ENCODE measurements at regions not wholly inside any gene's neighbourhood (a gene's known extent, or its start where the extent isn't known, plus 50 kb on each side); places are given as distances from the start of the nearest gene placed in this dataset.
"Not testable (repeated sequence)": the region's sequence is repeated elsewhere in the genome, so short reads cannot be mapped to it uniquely, and the experiment has no call there.

DNA sequence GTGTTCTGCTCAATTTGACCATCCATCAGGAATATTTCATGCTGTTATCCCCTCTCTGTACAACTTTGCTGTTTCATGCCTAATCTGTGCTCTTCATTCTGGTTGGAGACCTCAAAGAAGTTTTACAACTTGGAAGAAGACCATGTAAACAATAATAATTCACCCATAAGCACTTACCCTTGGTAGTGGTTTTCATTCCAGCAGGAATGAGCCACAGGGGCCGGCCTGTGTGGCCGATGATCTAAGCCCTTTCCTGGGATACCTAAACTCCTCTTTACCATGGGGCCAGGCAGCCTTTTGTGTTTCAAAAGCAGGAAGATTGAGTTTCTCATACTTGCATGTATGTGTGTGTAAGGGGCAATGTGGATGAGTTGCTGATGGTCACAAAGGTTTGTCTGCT lies 165.0 kb downstream of the FGF1 start (continued):
- TF ChIP-seq, protein P1, sequence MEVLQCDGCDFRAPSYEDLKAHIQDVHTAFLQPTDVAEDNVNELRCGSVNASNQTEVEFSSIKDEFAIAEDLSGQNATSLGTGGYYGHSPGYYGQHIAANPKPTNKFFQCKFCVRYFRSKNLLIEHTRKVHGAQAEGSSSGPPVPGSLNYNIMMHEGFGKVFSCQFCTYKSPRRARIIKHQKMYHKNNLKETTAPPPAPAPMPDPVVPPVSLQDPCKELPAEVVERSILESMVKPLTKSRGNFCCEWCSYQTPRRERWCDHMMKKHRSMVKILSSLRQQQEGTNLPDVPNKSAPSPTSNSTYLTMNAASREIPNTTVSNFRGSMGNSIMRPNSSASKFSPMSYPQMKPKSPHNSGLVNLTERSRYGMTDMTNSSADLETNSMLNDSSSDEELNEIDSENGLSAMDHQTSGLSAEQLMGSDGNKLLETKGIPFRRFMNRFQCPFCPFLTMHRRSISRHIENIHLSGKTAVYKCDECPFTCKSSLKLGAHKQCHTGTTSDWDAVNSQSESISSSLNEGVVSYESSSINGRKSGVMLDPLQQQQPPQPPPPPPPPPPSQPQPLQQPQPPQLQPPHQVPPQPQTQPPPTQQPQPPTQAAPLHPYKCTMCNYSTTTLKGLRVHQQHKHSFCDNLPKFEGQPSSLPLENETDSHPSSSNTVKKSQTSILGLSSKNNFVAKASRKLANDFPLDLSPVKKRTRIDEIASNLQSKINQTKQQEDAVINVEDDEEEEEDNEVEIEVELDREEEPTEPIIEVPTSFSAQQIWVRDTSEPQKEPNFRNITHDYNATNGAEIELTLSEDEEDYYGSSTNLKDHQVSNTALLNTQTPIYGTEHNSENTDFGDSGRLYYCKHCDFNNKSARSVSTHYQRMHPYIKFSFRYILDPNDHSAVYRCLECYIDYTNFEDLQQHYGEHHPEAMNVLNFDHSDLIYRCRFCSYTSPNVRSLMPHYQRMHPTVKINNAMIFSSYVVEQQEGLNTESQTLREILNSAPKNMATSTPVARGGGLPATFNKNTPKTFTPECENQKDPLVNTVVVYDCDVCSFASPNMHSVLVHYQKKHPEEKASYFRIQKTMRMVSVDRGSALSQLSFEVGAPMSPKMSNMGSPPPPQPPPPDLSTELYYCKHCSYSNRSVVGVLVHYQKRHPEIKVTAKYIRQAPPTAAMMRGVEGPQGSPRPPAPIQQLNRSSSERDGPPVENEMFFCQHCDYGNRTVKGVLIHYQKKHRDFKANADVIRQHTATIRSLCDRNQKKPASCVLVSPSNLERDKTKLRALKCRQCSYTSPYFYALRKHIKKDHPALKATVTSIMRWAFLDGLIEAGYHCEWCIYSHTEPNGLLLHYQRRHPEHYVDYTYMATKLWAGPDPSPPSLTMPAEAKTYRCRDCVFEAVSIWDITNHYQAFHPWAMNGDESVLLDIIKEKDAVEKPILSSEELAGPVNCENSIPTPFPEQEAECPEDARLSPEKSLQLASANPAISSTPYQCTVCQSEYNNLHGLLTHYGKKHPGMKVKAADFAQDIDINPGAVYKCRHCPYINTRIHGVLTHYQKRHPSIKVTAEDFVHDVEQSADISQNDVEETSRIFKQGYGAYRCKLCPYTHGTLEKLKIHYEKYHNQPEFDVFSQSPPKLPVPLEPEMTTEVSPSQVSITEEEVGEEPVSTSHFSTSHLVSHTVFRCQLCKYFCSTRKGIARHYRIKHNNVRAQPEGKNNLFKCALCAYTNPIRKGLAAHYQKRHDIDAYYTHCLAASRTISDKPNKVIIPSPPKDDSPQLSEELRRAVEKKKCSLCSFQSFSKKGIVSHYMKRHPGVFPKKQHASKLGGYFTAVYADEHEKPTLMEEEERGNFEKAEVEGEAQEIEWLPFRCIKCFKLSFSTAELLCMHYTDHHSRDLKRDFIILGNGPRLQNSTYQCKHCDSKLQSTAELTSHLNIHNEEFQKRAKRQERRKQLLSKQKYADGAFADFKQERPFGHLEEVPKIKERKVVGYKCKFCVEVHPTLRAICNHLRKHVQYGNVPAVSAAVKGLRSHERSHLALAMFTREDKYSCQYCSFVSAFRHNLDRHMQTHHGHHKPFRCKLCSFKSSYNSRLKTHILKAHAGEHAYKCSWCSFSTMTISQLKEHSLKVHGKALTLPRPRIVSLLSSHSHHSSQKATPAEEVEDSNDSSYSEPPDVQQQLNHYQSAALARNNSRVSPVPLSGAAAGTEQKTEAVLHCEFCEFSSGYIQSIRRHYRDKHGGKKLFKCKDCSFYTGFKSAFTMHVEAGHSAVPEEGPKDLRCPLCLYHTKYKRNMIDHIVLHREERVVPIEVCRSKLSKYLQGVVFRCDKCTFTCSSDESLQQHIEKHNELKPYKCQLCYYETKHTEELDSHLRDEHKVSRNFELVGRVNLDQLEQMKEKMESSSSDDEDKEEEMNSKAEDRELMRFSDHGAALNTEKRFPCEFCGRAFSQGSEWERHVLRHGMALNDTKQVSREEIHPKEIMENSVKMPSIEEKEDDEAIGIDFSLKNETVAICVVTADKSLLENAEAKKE (CRISPR knock-in tag; IDR thresholded peaks at IDR 0.05), result no peak
- no peak for TF ChIP-seq EZH2phosphoT487 (IDR thresholded peaks at IDR 0.05; ENCODE audit: unreplicated experiment)
- no peak for TF ChIP-seq JUNB (IDR thresholded peaks at IDR 0.05; ENCODE audit: unreplicated experiment)
- TF ChIP-seq NANOG (IDR thresholded peaks at IDR 0.05; ENCODE audit: borderline replicate concordance), result no peak
- TF ChIP-seq, protein P2, sequence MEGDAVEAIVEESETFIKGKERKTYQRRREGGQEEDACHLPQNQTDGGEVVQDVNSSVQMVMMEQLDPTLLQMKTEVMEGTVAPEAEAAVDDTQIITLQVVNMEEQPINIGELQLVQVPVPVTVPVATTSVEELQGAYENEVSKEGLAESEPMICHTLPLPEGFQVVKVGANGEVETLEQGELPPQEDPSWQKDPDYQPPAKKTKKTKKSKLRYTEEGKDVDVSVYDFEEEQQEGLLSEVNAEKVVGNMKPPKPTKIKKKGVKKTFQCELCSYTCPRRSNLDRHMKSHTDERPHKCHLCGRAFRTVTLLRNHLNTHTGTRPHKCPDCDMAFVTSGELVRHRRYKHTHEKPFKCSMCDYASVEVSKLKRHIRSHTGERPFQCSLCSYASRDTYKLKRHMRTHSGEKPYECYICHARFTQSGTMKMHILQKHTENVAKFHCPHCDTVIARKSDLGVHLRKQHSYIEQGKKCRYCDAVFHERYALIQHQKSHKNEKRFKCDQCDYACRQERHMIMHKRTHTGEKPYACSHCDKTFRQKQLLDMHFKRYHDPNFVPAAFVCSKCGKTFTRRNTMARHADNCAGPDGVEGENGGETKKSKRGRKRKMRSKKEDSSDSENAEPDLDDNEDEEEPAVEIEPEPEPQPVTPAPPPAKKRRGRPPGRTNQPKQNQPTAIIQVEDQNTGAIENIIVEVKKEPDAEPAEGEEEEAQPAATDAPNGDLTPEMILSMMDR (conservative IDR thresholded peaks at IDR 0.05; ENCODE audit: low read depth in 2 of 2), result no peak
- TF ChIP-seq ZNF331 (CRISPR knock-in tag; IDR thresholded peaks at IDR 0.05; ENCODE audit: low read depth), result no peak
- TF ChIP-seq, protein P3, sequence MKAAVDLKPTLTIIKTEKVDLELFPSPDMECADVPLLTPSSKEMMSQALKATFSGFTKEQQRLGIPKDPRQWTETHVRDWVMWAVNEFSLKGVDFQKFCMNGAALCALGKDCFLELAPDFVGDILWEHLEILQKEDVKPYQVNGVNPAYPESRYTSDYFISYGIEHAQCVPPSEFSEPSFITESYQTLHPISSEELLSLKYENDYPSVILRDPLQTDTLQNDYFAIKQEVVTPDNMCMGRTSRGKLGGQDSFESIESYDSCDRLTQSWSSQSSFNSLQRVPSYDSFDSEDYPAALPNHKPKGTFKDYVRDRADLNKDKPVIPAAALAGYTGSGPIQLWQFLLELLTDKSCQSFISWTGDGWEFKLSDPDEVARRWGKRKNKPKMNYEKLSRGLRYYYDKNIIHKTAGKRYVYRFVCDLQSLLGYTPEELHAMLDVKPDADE (IDR thresholded peaks at IDR 0.05), result no peak
- TF ChIP-seq POLR2AphosphoS5 (IDR thresholded peaks at IDR 0.05; ENCODE audit: low read depth), result no peak
- no peak for TF ChIP-seq EZH2 (IDR thresholded peaks at IDR 0.05; ENCODE audit: low read depth, unreplicated experiment)

DNA sequence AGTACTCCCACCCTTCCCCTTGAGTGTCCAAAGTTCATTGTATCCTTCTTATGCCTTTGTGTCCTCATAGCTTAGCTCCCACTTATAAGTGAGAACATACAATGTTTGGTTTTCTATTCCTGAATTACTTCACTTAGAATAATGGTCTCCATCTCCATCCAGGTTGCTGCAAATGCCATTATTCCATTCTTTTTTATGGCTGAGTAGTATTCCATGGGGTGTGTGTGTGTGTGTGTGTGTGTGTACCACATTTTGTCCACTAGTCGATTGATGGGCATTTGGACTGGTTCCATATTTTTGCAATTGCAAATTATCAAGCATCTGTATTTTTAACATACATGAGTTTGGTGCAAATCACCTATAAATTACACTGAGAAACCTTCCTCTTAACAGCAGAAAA lies 166.0 kb downstream of the FGF1 start:
- H3K79me2 ChIP-seq (replicated peaks; ENCODE audit: insufficient read depth); H3K4me2 ChIP-seq; H3K27me3 ChIP-seq (ENCODE audit: insufficient read depth); H3K4me3 Mint-ChIP-seq; H2AFZ ChIP-seq; H3K36me3 ChIP-seq (ENCODE audit: insufficient read depth); H4K20me1 ChIP-seq (replicated peaks; ENCODE audit: insufficient read depth); ATAC-seq; H3K4me3 ChIP-seq; H3K27me3 Mint-ChIP-seq (ENCODE audit: insufficient read depth, low read depth, poor library complexity); H3F3A ChIP-seq (replicated peaks; ENCODE audit: low read depth); H3K27ac Mint-ChIP-seq; H3K9me2 ChIP-seq (ENCODE audit: insufficient read depth); H3K27ac ChIP-seq (ENCODE audit: low read depth); DNase-seq (ENCODE audit: low spot score): not testable (repeated sequence)
- Mint-ChIP-seq H3K36me3 (ENCODE audit: low read depth) (peaks cover 19% of the 10 kb centered on the region; the same call in 2 of the 3 replicates), H3K9me3 (peaks cover 22% of the 10 kb centered on the region), H3K4me1 (peaks cover 24% of the 10 kb centered on the region)
- peaks cover 12% of the 10 kb centered on the region for H3K4me1 ChIP-seq (ENCODE audit: insufficient read depth)
